Hepatocyte (in vitro differentiated cells): ENCODE measurements at regions not wholly inside any gene's neighbourhood (a gene's known extent, or its start where the extent isn't known, plus 50 kb on each side); places are given as distances from the start of the nearest gene placed in this dataset.

Experiments used
- CTCF ChIP-seq: fragments of 200-600 bp; sonication (generic); IDR thresholded peaks from 2 replicates; pipeline ENCODE4 v1.5.1; 2016; ENCODE audit warnings: antibody characterized with exemption, mild to moderate bottlenecking; ENCODE audit not compliant: poor library complexity
- EZH2 ChIP-seq: fragments of 200-600 bp; sonication (generic); IDR thresholded peaks from 2 replicates; pipeline ENCODE4 v1.6.1; 2016; ENCODE audit warnings: antibody characterized with exemption, mild to moderate bottlenecking, borderline replicate concordance
- EZH2phosphoT487 ChIP-seq: fragments of 200-600 bp; sonication (generic); IDR thresholded peaks from one replicate; pipeline ENCODE4 v1.6.1; 2018; ENCODE audit warnings: antibody characterized with exemption, mild to moderate bottlenecking, low read depth, moderate library complexity; ENCODE audit not compliant: unreplicated experiment, severe bottlenecking

- TF ChIP-seq CTCF, result no peak
- no peak for TF ChIP-seq EZH2phosphoT487
- no peak for TF ChIP-seq EZH2
Measured at GRCh38 chr9:119523508-119523907, 154.3 kb upstream of the BRINP1 start.
